ENCODE measurements at regions not wholly inside any gene's neighbourhood (a gene's known extent, or its start where the extent isn't known, plus 50 kb on each side); places are given as distances from the start of the nearest gene placed in this dataset.

GRCh38 chr6:6972456-6972855 lies 135.3 kb upstream of the RREB1 start:
- DNase-seq (ENCODE audit: low read depth, low spot score), result no peak
- no peak for TF ChIP-seq MYC (IDR thresholded peaks at IDR 0.05; ENCODE audit: low read depth, low read length)
- no peak for TF ChIP-seq JUN (IDR thresholded peaks at IDR 0.05; ENCODE audit: borderline replicate concordance, insufficient read depth, insufficient read length, low read depth)
- no peak for TF ChIP-seq MAX (IDR thresholded peaks at IDR 0.05; ENCODE audit: insufficient read depth, insufficient read length)
- TF ChIP-seq FOS (IDR thresholded peaks at IDR 0.05; ENCODE audit: borderline replicate concordance, insufficient read depth, low read length), result no peak
- TF ChIP-seq GATA2 (IDR thresholded peaks at IDR 0.05; ENCODE audit: insufficient read depth, insufficient read length, low read depth, low read length), result no peak
- no peak for TF ChIP-seq EZH2 (IDR thresholded peaks at IDR 0.05; ENCODE audit: borderline replicate concordance, low read depth, low read length, severe bottlenecking)
- no peak for TF ChIP-seq POLR2A (IDR thresholded peaks at IDR 0.05; ENCODE audit: low read depth, low read length)
- no peak for TF ChIP-seq CTCF (IDR thresholded peaks at IDR 0.05; ENCODE audit: extremely low read depth in 1 of 2, insufficient read depth in 1 of 2, low read depth in 1 of 2, low read length in 2 of 2)
- no peak for TF ChIP-seq POLR2AphosphoS5 (IDR thresholded peaks at IDR 0.05; ENCODE audit: insufficient read depth, low read depth, low read length)
- no peaks in the 10 kb centered on the region for H3K79me2 ChIP-seq (ENCODE audit: control insufficient read depth, insufficient read depth, low read length)
- no peaks in the 10 kb centered on the region for H3K9me1 ChIP-seq (replicated peaks; ENCODE audit: control insufficient read depth, extremely low read depth, insufficient read depth, low read length)
- dilution Hi-C loops (cut with MboI; ENCODE audit: extremely low pct_ligation_motif_present, low sequenced_read_pairs), result no loop called here
- no peak for FAIRE-seq
- no peaks in the 10 kb centered on the region for H3K4me1 ChIP-seq (ENCODE audit: control insufficient read depth, extremely low read depth, insufficient read depth, low read length)
- intact Hi-C loops (cut with micrococcal nuclease), result no loop called here
- no TSS peak for BruUV-seq (replicated peaks)
- no peak overlapping the region for H3K4me2 ChIP-seq (ENCODE audit: insufficient read depth, low read length)
- no peaks in the 10 kb centered on the region for H3K36me3 ChIP-seq (ENCODE audit: control insufficient read depth in 2 of 2, extremely low read depth in 1 of 2, insufficient read depth in 2 of 2, low read length in 2 of 2)
- ChIA-PET CTCF (interaction anchor here (1.2 kb wide), 1 partner anchor 276 kb away, joined by 3 read pairs; no protein-coding TSS in a partner anchor), POLR2A (no interaction called here)
- no peak overlapping the region for H3K27ac ChIP-seq (ENCODE audit: insufficient read depth, low read depth, low read length)
- no peaks in the 10 kb centered on the region for H4K20me1 ChIP-seq (replicated peaks; ENCODE audit: control insufficient read depth, extremely low read depth, insufficient read depth, low read length)
- H3K9ac ChIP-seq (replicated peaks; ENCODE audit: extremely low read depth, insufficient read depth, low read length), result no peak overlapping the region
- no peak overlapping the region for H3K4me3 ChIP-seq (replicated peaks in 1 of 3; ENCODE audit: insufficient read depth in 1 of 3, low read depth in 1 of 3, low read length in 3 of 3)
- no peak overlapping the region for H2AFZ ChIP-seq (ENCODE audit: low read depth, low read length)
- no peaks in the 10 kb centered on the region for H3K27me3 ChIP-seq (ENCODE audit: control insufficient read depth in 2 of 2, insufficient read depth in 2 of 2, low read length in 2 of 2)
- no peaks in the 10 kb centered on the region for H3K9me3 ChIP-seq (replicated peaks; ENCODE audit: control insufficient read depth, insufficient read depth, low read length)
